ENCODE measurements at regions not wholly inside any gene's neighbourhood (a gene's known extent, or its start where the extent isn't known, plus 50 kb on each side); places are given as distances from the start of the nearest gene placed in this dataset.

DNA sequence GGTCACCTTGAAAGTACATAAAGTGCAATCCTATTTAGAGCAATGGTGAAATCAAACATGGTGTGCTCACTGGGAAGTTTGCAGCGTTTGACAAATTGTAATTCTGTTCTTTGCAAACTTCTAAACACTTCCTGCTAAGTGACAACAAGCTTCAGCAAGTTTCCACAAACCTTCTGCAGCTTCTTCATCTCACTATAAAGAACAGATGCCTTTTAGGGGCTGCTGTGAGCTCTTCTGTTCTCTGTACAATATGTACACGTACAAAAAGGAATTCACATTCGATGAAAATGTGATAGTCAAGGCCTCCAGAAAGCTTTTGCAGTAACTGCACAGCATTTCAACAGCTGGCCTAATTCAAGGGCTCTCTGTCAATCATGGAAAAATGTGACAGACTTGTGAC, 543.1 kb downstream of the CETN3 start:
- TF ChIP-seq POLR2AphosphoS5 (IDR thresholded peaks at IDR 0.05; ENCODE audit: low read depth, low read length) (no peak), TAF1 (IDR thresholded peaks at IDR 0.05; ENCODE audit: low read depth, low read length) (no peak), POLR2A (IDR thresholded peaks at IDR 0.05; ENCODE audit: low read depth, low read length) (no peak)
